Trophoblast cell (in vitro differentiated cells and primary cell): ENCODE measurements at regions not wholly inside any gene's neighbourhood (a gene's known extent, or its start where the extent isn't known, plus 50 kb on each side); places are given as distances from the start of the nearest gene placed in this dataset.

Source experiments
- DNase-seq, 2 donors: peaks; one replicate each; pipeline ENCODE4 v3.0.0-alpha.2; 2016
- H2AFZ ChIP-seq: 2 replicates; pipeline ENCODE4 v1.6.1; 2013; ENCODE audit warnings: low read length, moderate library complexity, mild to moderate bottlenecking; ENCODE audit not compliant: insufficient read depth, poor library complexity
- H2AK5ac ChIP-seq: 2 replicates; pipeline ENCODE4 v1.6.1; 2013; ENCODE audit warnings: mild to moderate bottlenecking, low read length
- H2BK120ac ChIP-seq: 2 replicates; pipeline ENCODE4 v1.6.1; 2013; ENCODE audit warnings: low read length, mild to moderate bottlenecking, moderate library complexity; ENCODE audit not compliant: insufficient read depth, poor library complexity
- H2BK12ac ChIP-seq: 2 replicates; pipeline ENCODE4 v1.6.1; 2013; ENCODE audit warnings: mild to moderate bottlenecking, low read length, moderate library complexity
- H2BK5ac ChIP-seq: 2 replicates; pipeline ENCODE4 v1.6.1; 2013; ENCODE audit warnings: low read length, low read depth, moderate library complexity, mild to moderate bottlenecking; ENCODE audit not compliant: poor library complexity
- H3K14ac ChIP-seq: 2 replicates; pipeline ENCODE4 v1.6.1; 2013; ENCODE audit warnings: mild to moderate bottlenecking, low read length
- H3K18ac ChIP-seq: 2 replicates; pipeline ENCODE4 v1.6.1; 2013; ENCODE audit warnings: mild to moderate bottlenecking, low read length
- H3K23ac ChIP-seq: 2 replicates; pipeline ENCODE4 v1.6.1; 2013; ENCODE audit warnings: low read length
- H3K27ac ChIP-seq: 2 replicates; pipeline ENCODE4 v1.5.1; 2013; ENCODE audit warnings: low read depth, mild to moderate bottlenecking, inconsistent platforms, low read length, moderate library complexity
- H3K27me3 ChIP-seq: 2 replicates; pipeline ENCODE4 v1.6.1; 2013; ENCODE audit warnings: inconsistent platforms, mild to moderate bottlenecking, low read length, moderate library complexity; ENCODE audit not compliant: insufficient read depth
- H3K36me3 ChIP-seq, 2 experiments: 1 replicate in 1 of 2; 2 replicates in 1 of 2; pipeline ENCODE4 v1.6.1; 2013; ENCODE audit warnings: low read length in 2 of 2, mild to moderate bottlenecking in 2 of 2, moderate library complexity in 1 of 2; ENCODE audit not compliant: insufficient read depth in 2 of 2, control insufficient read depth in 1 of 2
- H3K4ac ChIP-seq: 2 replicates; pipeline ENCODE4 v1.6.1; 2013; ENCODE audit warnings: low read depth, mild to moderate bottlenecking, low read length, moderate library complexity
- H3K4me1 ChIP-seq, 2 experiments: 1 replicate in 1 of 2; 2 replicates in 1 of 2; pipeline ENCODE4 v1.6.1; 2013; ENCODE audit warnings: low read length in 2 of 2, mild to moderate bottlenecking in 2 of 2, moderate library complexity in 1 of 2; ENCODE audit not compliant: insufficient read depth in 2 of 2, control insufficient read depth in 1 of 2
- H3K4me2 ChIP-seq: 2 replicates; pipeline ENCODE4 v1.6.1; 2013; ENCODE audit warnings: inconsistent platforms, mild to moderate bottlenecking, low read length, moderate library complexity
- H3K4me3 ChIP-seq: 2 replicates; pipeline ENCODE4 v1.5.1; 2013; ENCODE audit warnings: mild to moderate bottlenecking, low read depth, low read length, inconsistent platforms
- H3K79me1 ChIP-seq: one replicate; pipeline ENCODE4 v1.6.1; 2013; ENCODE audit warnings: low read length
- H3K79me2 ChIP-seq: 2 replicates; pipeline ENCODE4 v1.6.1; 2013; ENCODE audit warnings: low read length, mild to moderate bottlenecking; ENCODE audit not compliant: control insufficient read depth, insufficient read depth, poor library complexity
- H3K9ac ChIP-seq: 2 replicates; pipeline ENCODE4 v1.6.1; 2013; ENCODE audit warnings: mild to moderate bottlenecking, low read length
- H3K9me3 ChIP-seq: 2 replicates; pipeline ENCODE4 v1.6.1; 2013; ENCODE audit warnings: low read depth, mild to moderate bottlenecking, control low read depth, inconsistent platforms, low read length; ENCODE audit not compliant: insufficient read depth
- H4K12ac ChIP-seq: 2 replicates; pipeline ENCODE4 v1.6.1; 2013; ENCODE audit warnings: low read depth, mild to moderate bottlenecking, low read length, moderate library complexity
- H4K8ac ChIP-seq: 2 replicates; pipeline ENCODE4 v1.6.1; 2013; ENCODE audit warnings: low read depth, mild to moderate bottlenecking, low read length, moderate library complexity
- H4K91ac ChIP-seq: one replicate; pipeline ENCODE4 v1.6.1; 2013; ENCODE audit warnings: low read depth, mild to moderate bottlenecking, low read length, moderate library complexity
- WGBS: extraction: QIAGEN DNeasy Blood & Tissue Kit; methylation state at CpG from one replicate; pipeline ENCODE4 v1.1.7; 2013; ENCODE audit warnings: missing lambda C conversion rate; ENCODE audit not compliant: insufficient read length, insufficient coverage; ENCODE audit errors: extremely low coverage; 5-methylcytosine and 5-hydroxymethylcytosine counted together

- Histone ChIP-seq H2AK5ac (no peak overlapping the region), H3K4me1 (no peaks in the 10 kb centered on the region), H2BK5ac (no peak overlapping the region), H4K91ac (no peak overlapping the region), H3K27ac (no peak overlapping the region), H3K27me3 (no peaks in the 10 kb centered on the region), H3K9me3 (no peaks in the 10 kb centered on the region), H3K9ac (no peak overlapping the region), H3K79me1 (no peaks in the 10 kb centered on the region), H4K8ac (no peak overlapping the region), H2BK120ac (no peak overlapping the region), H3K18ac (no peak overlapping the region), H3K14ac (no peak overlapping the region), H2AFZ (no peak overlapping the region), H4K12ac (no peak overlapping the region), H2BK12ac (no peak overlapping the region), H3K79me2 (no peaks in the 10 kb centered on the region), H3K23ac (no peak overlapping the region), H3K4me2 (no peak overlapping the region), H3K36me3 (no peaks in the 10 kb centered on the region), H3K4ac (no peak overlapping the region), H3K4me3 (no peak overlapping the region)
- no peak for DNase-seq
- WGBS, result no CpG with 5 or more reads among the region's 5 CpGs
Observed at GRCh38 chr6:154919806-154920205, 75.3 kb upstream of the TIAM2 start.

DNA sequence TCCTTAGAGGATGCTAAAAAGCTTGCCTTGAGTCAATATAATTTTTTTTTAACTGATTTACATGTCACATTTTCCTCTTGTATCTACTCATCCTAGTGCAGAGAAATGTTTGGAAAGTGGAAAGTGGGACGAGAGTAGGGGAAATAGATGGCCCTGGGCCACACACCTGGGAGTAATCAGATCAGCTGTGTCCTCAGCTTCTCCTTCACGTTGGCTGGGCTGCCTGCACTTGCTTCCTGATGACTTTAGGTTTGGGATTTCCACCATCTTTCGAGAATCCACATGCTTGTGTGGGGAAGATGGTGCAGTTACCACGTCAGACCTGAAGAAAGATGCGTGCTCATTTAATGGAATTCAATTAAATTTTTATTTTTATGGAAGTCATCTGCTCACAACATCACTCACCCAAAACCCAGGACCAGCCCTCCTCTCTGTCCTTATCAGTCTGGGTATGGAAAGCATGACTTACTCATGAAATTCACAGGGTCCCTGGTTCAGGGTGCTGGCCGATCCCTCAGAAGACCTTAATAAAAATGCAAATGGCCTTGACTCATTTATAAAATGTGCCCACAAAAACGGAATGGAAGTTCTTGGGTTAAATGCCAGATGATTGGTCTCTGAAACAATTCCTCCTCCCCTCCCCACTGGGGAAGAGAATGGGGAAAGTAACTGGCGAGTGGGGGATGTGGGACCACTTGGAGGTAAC is 74.5 kb upstream of the TIAM2 start:
- Histone ChIP-seq H2BK5ac (no peak overlapping the region), H3K79me2 (no peaks in the 10 kb centered on the region), H3K4me1 (no peaks in the 10 kb centered on the region), H3K18ac (no peak overlapping the region), H3K27me3 (no peaks in the 10 kb centered on the region), H3K9me3 (no peaks in the 10 kb centered on the region), H4K12ac (no peak overlapping the region), H4K91ac (no peak overlapping the region), H3K4ac (no peak overlapping the region), H3K4me2 (no peak overlapping the region), H4K8ac (no peak overlapping the region), H3K36me3 (no peaks in the 10 kb centered on the region), H3K79me1 (no peaks in the 10 kb centered on the region), H3K4me3 (no peak overlapping the region), H2AFZ (no peak overlapping the region), H3K9ac (no peak overlapping the region), H3K14ac (no peak overlapping the region), H3K23ac (no peak overlapping the region), H2BK12ac (no peak overlapping the region), H3K27ac (no peak overlapping the region), H2BK120ac (no peak overlapping the region), H2AK5ac (no peak overlapping the region)
- no CpG with 5 or more reads among the region's 8 CpGs for WGBS
- no peak for DNase-seq

DNA sequence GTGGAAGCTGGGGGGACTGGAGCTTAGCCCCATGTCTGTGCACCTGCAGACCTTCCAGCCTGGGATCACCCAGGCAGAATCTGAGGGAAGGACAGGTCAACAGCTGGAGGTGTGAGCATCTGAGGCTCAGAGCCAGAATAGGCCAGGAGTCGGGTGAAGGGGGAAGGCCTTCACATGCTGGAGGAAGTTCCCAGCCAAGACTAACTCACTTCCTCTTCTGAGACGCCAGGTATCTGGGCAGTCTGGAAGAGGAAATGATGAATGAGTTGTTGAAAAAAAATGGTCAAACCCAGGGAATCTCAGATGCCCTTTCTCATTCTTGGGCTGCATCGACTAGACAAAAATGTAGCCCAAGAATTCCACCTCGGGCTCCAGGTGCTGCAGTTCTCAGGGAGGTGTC is 73.6 kb upstream of the TIAM2 start:
- no peak overlapping the region for H3K9ac ChIP-seq
- no CpG with 5 or more reads among the region's 4 CpGs for WGBS
- no peak overlapping the region for H3K14ac ChIP-seq
- no peak overlapping the region for H3K4me2 ChIP-seq
- no peak overlapping the region for H3K4me3 ChIP-seq
- no peak overlapping the region for H3K27ac ChIP-seq
- H3K9me3 ChIP-seq, result no peaks in the 10 kb centered on the region
- H3K79me2 ChIP-seq, result no peaks in the 10 kb centered on the region
- no peak overlapping the region for H3K4ac ChIP-seq
- no peaks in the 10 kb centered on the region for H3K27me3 ChIP-seq
- no peak overlapping the region for H2BK5ac ChIP-seq
- DNase-seq, result no peak
- no peak overlapping the region for H2BK12ac ChIP-seq
- H4K91ac ChIP-seq, result no peak overlapping the region
- no peak overlapping the region for H4K12ac ChIP-seq
- H3K36me3 ChIP-seq, result no peaks in the 10 kb centered on the region
- H3K18ac ChIP-seq, result no peak overlapping the region
- H2AK5ac ChIP-seq, result no peak overlapping the region
- H3K23ac ChIP-seq, result no peak overlapping the region
- no peak overlapping the region for H2BK120ac ChIP-seq
- H4K8ac ChIP-seq, result no peak overlapping the region
- no peaks in the 10 kb centered on the region for H3K79me1 ChIP-seq
- no peak overlapping the region for H2AFZ ChIP-seq
- no peaks in the 10 kb centered on the region for H3K4me1 ChIP-seq

DNA sequence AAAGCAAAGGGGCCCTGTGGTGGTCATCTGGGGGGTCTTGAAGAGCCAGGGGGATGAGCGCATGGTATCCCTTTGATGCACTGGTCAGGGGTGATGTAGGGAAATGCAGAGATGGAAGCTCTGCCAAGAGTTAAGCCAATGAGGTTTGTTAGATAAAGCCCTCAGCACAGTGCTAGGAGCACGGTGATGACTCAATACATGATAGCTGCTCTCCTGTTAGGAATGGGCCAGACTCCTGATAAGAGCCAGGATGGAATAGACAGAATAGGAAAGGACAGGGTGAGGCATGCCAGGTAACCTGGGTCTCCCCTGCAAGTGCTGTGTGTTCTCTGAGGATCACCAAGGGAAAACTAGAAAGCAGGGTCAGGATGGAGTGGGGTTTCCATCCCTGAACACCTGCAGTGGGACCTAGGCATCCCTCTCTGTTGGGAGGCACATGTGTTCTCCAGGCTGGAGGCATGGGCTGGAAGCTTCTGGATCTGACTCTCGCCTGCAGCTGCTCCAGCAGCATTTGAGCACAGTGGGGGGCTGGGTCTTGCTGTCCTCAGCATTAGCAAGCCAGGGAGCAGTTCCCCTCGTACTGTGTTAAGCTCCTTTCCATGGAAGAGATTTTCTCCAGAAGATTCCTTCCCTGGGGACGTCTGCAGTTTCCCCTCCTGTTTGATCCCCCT is 71.8 kb upstream of the TIAM2 start:
- H2BK12ac ChIP-seq, result no peak overlapping the region
- H3K4me2 ChIP-seq, result no peak overlapping the region
- H3K79me2 ChIP-seq, result no peaks in the 10 kb centered on the region
- H2AFZ ChIP-seq, result no peak overlapping the region
- H4K8ac ChIP-seq, result no peak overlapping the region
- H2AK5ac ChIP-seq, result no peak overlapping the region
- H4K91ac ChIP-seq, result no peak overlapping the region
- H3K23ac ChIP-seq, result no peak overlapping the region
- no peaks in the 10 kb centered on the region for H3K79me1 ChIP-seq
- WGBS, result no CpG with 5 or more reads among the region's 5 CpGs
- no peak overlapping the region for H2BK5ac ChIP-seq
- H2BK120ac ChIP-seq, result no peak overlapping the region
- H3K9me3 ChIP-seq, result no peaks in the 10 kb centered on the region
- no peak overlapping the region for H3K4ac ChIP-seq
- H3K9ac ChIP-seq, result no peak overlapping the region
- H3K4me3 ChIP-seq, result no peak overlapping the region
- H3K36me3 ChIP-seq, result no peaks in the 10 kb centered on the region
- H3K27me3 ChIP-seq, result no peaks in the 10 kb centered on the region
- no peak overlapping the region for H3K14ac ChIP-seq
- no peak overlapping the region for H4K12ac ChIP-seq
- no peak overlapping the region for H3K27ac ChIP-seq
- H3K4me1 ChIP-seq, result no peaks in the 10 kb centered on the region
- DNase-seq, result peak in 1 of 2 donors; percentile 39
- H3K18ac ChIP-seq, result no peak overlapping the region
